Skin epidermis (tissue), 12 donors: ENCODE measurements at regions not wholly inside any gene's neighbourhood (a gene's known extent, or its start where the extent isn't known, plus 50 kb on each side); places are given as distances from the start of the nearest gene placed in this dataset.
"Not testable (repeated sequence)": the region's sequence is repeated elsewhere in the genome, so short reads cannot be mapped to it uniquely, and the experiment has no call there.

Experiments used
- H3K27ac ChIP-seq, 21 experiments: fragments of 200-600 bp; sonication (generic) in 11 of 21; one replicate each; pipeline ENCODE4 v1.5.0; 2020; ENCODE audit warnings: mild to moderate bottlenecking in 3 of 21, inconsistent platforms in 2 of 21, moderate library complexity in 2 of 21
- H3K4me3 ChIP-seq, 7 experiments: fragments of 200-600 bp; sonication (generic) in 2 of 7; one replicate each; pipeline ENCODE4 v1.5.0; 2020; ENCODE audit warnings: inconsistent platforms in 2 of 7, mild to moderate bottlenecking in 2 of 7, moderate library complexity in 1 of 7

DNA sequence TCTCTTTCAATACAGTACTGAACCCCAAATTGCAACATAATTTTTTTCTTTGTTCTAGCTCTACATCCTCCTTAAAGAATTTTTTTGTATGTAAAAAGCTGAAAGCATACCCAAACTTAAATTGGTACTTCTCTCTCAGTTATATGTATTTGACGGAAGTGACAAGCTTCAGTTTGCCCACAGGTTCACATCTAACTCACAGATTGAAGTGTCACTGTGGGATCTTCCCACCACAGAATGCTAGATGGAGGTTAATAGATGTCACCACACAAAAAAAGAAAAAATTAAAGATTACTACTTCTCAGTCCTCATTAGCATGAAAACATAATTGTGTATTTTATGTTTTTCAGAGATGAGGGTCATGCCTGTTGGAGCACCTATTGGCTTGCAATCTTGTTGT is 150.9 kb upstream of the GHITM start:
- Histone ChIP-seq H3K4me3 (no peak overlapping the region), H3K27ac (no peak overlapping the region)

DNA sequence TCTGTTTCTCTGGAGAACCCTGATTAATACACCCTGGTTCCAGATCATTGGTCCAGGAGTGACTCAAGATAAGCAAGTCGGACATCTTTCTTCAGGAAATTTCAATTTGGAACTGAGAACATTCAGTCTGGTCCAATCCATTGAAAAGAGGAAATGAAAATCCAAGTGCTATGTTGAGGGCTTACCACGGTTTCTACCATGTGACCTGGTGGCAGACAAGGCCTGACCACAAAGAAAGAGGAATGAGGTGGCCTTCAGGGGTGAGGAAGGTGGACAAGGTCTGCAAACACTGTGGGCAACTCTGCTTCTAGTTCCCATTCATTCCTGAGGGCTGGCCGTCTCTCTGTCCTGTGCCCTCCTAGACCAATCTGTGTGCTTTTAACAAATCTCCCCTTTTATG is 149.2 kb upstream of the GHITM start:
- Histone ChIP-seq H3K27ac (no peak overlapping the region), H3K4me3 (no peak overlapping the region)

DNA sequence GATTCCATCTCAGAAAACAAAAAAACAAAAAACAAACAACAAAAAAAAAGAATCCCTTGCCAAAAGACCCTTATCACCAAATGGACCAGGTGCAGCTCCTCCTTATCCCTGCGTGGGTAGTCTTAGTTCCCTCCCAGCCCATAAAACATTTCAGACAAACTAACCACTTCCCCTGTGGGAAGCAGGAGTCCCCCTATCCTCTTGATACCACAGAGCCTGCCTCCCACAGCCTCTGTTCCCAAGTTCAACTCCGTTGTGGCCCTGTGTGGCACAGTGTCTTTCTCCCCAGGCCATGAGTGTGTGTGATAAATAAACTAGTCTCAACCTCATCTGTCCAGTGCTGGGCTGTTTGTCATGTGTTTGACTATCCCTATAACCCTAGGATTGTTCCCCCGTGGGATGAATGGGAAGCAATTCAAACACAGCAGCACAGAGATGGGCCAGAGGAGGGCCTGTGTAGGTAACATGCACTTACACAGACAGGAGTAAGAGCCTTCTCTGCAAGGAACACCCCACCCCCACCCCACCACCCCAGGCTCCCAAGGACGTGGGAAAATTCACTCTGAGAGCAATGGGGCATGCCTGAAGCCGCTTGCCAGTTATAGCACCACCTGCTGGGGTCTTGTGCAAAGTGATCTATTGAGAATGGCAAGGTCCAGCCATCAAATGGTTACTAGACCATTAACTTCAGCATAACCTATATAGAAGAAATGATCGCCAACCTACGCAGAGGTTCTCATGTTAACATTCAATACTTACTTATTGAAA is 147.1 kb upstream of the GHITM start:
- H3K4me3 ChIP-seq = no peak overlapping the region
- H3K27ac ChIP-seq = no peak overlapping the region

DNA sequence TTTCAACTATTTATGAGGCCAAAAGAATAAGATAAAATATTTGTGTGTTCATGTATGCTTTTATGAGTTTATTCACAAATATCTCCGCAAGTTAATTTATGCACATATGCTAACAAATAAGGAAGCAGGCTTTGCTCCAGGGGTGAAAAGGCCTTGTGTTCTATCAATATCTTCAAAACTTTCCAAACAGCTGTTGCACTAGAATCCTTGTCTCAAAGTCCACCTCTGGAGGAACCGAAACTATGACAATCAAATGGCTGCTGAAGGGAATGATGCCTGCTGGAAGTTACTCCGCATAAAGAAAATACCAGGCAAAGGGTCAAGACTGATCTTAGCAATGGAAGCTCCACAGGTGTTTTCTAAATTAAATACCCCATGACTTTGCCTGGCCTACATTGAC is 145.0 kb upstream of the GHITM start:
- no peak overlapping the region for H3K4me3 ChIP-seq
- H3K27ac ChIP-seq = no peak overlapping the region

DNA sequence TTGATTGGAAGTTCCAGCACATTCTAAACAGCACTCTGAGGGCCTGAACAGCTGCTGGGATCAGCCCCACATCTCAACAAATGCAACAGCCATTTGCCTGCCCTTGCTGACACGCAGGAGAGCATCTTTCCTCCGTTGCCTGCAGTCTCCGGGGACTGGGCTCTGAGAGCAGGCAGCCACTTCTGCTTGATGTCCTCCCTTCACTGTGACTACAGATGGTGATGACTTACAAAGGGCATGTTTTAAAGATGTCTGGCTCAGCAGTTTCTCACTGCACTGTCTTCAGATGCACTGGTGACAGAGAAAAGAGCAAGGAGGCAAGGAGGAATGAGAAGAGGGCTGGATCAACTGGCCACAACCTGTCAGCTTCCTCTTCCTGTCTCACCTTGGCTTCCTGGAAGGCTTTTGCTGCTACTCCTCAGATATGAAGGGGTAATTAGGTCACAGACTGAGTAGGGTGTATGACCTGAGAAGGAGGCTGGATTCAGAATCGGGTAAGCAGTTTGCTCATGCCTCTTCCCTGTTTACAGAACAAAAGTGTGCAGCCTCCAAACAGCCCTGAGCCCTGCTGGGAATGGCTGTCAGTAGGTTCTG is 143.5 kb upstream of the GHITM start:
- Histone ChIP-seq H3K4me3 (no peak overlapping the region), H3K27ac (no peak overlapping the region)

DNA sequence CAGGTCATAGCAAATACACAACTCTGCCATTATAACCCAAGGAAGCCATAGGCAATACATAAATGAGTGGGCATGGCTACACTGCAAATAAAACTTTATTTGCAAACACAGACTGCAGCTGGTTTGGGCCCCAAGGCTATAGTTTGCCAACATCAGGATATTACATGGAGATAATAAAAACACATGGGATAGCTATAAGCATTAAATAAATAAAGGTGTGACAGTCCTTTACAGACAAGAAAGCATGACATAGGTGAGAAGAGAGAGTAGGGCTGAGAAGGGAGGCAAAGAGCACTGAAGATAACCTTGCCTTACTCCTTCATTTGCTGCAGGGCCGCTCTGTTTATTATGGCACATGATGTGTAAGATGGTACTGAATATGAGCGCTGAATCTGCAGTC is 135.1 kb upstream of the GHITM start:
- H3K4me3 ChIP-seq = no peak overlapping the region
- no peak overlapping the region for H3K27ac ChIP-seq

DNA sequence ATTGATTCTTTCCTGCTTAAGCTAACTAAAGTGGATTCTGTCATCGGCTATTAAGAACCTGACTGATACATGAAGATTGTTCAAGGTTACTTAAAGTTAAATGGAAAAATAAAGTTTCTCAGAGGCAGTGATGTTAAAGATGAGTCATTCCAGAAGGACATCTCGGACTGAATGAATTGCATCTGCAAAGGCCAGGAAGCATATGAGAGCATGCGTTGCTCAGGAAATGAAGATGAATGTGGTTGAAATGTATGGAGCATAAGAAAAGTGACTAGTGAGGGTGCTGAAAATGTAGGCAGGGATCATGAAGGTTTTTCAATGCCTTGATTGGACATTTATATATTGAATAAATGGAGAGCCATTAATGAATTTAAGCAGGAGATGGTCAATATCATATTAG is 133.9 kb upstream of the GHITM start:
- no peak overlapping the region for H3K27ac ChIP-seq

DNA sequence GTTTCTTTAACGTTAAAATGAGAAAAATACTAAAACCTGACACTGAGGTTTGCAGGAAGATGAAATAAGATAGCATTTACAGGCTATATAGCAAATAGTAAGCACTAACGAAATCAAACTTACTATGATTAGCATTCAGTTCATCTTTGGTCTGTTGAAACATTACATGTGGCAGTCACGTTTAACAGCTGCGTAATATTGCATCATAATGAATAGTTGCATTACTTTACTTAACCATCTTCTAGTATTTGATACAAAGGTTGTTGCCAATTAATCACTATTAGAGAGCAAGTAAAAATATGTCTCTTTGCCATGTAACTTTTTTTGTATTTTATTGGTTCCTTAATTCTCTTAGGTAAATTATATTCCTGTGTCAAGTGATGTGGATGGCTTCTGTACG is 131.8 kb upstream of the GHITM start:
- no peak overlapping the region for H3K27ac ChIP-seq

More for the DNA sequence above, 133.9 kb upstream of the GHITM start:
- H3K4me3 ChIP-seq = no peak overlapping the region

DNA sequence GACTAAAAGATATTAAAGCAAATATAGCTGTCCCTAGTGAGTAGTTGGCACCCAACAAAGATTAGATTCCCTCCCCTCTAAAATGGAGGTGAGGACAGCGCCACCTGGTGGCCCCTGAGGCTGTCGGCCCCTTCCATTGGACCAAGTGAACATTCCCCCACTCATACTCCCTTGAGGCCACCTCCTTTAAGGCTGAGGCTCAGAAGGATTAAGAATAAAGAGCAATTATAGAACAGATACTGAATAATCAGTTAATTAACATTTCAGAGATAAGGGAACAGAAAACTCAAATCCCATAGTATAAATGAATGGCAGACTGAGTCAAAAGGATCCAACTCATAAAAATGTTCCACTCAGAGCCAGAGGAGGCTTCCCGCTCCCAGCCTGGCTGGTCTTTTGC is 130.4 kb upstream of the GHITM start:
- H3K27ac ChIP-seq = no peak overlapping the region
- no peak overlapping the region for H3K4me3 ChIP-seq

More for the DNA sequence above, 131.8 kb upstream of the GHITM start:
- no peak overlapping the region for H3K4me3 ChIP-seq

DNA sequence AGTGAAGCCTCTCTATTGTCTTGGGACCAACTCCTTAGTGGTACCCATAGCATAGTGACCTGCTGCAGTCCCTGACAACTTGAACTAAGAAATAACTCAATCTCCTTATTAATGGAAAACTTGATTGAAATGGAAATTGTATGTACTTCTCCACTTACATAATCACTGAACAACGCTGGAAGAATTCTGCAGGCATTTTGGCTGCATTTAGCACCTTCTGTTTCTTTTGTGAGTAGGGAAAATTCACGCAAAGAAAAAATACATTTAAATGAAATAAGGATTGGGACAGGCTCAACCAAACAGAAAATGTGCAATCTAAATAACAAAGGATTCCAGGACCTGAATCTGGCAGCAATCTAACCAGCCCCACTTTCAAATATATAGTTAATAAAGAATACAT is 126.9 kb upstream of the GHITM start:
- H3K4me3 ChIP-seq = no peak overlapping the region
- no peak overlapping the region for H3K27ac ChIP-seq

DNA sequence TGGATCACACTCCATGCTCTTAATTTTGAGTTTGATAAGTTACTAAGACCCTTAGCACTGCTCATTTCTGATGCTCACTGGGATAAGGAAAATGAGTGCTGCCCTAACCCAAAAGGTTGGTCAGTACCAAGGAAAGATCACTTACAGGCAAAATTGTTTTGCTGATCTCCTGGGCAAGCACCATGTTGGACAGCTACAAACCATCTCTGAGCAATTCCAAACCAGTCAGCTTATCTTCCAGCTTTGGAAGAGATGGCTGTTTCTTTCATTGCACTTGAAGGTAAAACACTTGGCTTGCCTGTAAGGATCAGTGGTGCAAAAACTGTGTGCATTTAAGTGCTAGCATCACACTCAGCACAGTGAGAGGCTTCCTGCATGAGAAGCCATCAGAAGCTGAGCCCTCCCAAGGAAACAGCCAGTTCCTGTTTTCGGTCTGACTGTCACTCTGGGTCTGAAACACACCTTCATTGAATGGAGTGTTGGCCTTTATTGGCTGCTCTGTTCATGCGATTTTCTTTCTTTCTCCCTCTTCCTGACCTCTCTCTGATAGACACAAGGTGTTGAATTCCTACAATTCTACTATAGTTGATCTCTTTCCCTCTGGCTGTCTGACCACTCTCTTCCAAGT is 126.4 kb upstream of the GHITM start:
- Histone ChIP-seq H3K27ac (no peak overlapping the region), H3K4me3 (no peak overlapping the region)

DNA sequence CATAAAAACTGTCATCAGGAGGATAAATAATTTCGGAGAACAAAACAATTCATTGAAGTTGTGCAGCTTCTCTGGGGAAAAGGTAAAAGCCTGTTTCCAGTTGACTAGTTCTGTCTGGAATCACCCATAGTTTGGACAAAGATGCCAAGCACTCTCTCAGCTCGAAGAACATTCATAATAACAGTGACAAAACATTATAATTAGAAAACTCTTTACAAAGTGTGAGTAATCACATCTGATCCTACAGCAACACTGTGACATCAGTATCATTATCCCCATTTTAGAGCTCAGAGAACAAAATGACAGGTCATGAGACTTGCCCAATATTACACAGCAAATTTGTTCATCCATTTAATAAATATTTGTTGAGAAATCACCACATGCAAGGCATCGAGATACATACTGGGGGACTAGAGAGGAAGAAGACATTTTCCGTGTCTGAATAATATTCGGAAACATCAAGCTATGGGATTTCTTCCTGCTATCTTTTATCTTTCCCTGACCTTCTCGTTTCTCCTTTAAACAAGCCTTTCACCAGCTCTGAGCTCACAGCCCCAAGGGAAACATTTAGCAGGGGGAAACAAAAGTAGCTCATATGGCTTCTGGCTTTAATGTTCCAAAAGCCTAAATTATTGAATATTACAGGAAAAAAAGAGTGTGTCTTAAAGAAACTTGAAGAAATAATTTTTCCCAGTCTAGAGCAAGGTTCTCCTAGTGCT is 123.3 kb upstream of the GHITM start:
- H3K27ac ChIP-seq = no peak overlapping the region
- no peak overlapping the region for H3K4me3 ChIP-seq

DNA sequence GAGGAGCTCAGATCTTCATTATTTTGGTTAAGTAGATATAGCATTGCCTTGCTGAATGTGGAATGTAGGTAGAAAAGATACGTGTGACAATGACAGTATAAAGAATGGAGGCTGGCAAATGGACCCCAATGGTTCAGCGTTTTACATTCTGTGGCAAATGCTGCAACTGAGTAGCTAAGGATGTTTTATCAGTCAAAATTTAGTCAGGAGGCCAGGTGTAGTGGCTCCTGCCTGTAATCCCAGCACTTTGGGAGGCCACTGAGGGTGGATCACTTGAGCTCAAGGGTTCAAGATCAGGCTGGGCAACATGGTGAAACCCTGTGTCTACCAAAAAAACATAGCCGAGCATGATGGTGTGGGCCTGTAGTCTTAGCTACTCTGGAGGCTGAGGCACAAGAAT is 120.5 kb upstream of the GHITM start:
- Histone ChIP-seq H3K4me3 (no peak overlapping the region), H3K27ac (no peak overlapping the region)

DNA sequence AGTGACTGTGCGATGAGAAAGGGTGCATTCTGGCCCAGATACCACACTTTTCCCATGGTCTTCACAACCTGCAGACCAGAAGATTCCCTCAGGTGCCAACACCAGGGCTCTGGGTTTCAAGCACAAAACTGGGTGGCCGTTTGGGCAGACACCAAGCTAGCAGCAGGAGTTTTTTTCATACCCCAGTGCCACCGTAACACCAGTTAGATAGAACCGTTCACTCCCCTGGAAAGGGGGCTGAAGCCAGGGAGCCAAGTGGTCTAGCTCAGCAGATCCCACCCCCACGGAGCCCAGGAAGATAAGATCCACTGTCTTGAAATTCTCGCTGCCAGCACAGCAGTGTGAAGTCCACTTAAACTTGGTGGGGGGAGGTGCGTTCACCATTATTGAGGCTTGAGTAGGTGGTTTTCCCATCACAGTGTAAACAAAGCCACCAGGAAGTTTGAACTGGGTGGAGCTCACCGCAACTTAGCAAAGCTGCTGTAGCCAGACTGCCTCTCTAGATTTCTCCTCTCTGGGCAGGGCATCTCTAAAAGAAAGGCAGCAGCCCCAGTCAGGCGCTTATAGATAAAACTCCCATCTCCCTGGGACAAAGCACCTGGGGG is 119.4 kb upstream of the GHITM start:
- H3K27ac ChIP-seq, H3K4me3 ChIP-seq: not testable (repeated sequence)

DNA sequence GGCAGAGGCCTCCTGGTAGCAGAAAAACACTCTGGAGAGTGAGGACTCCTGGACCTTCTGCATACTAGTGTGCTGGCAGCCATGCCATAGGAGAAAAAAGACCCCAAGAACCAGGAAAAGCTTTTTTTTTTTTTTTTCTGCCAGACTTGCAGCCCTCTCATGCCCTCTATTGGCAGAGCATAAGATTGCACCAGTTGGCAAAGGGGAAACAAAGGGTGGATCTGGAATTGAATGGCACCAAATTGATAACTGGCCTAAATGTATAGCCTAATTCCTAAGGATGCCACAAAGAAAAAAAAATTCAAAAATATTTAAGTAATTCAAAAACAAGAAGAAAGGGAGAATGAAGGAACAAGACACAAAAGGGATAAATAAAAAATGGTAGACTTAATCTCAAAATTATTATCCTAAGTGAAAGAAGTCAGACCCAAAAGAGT is 112.5 kb upstream of the GHITM start:
- no peak overlapping the region for H3K27ac ChIP-seq
- no peak overlapping the region for H3K4me3 ChIP-seq

DNA sequence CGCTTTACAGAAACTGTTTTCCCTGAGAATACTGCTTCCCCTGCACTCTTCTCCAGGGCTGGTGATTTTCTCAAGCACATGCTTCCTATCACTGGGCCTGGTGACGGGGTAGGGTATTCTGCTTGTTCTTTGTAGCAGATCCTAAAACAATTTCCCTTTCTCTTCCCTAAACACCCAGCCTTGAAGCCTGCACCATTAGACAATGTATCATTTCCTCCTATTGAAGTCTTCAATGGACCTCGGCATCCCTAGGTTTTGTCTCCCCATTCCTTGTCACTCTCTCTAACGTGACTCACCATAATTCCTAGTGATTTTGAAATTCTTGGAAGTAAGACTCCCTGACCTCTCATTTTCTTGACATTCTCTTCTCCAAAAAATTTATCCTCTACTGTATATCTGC is 109.5 kb upstream of the GHITM start:
- Histone ChIP-seq H3K27ac (no peak overlapping the region), H3K4me3 (no peak overlapping the region)

DNA sequence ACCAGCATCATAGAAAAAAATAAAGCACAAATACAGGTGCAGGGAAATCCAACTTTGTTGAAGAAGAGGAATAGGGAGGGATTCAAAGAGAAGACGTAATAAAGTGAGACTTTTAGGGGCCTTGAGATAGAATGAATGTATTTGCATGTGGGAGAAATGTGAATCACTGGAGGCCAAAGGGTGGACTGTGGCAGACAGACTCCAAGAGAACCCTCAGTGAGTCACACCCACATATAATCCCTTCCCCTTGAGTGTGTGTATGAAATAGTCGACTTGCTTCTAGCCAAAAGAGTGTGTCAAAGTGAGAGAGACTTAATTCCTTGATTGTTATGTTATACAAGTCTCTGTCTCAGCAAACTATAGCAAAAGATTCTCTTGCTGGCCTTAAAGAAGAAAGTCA is 101.3 kb upstream of the GHITM start:
- Histone ChIP-seq H3K4me3 (no peak overlapping the region), H3K27ac (no peak overlapping the region)

DNA sequence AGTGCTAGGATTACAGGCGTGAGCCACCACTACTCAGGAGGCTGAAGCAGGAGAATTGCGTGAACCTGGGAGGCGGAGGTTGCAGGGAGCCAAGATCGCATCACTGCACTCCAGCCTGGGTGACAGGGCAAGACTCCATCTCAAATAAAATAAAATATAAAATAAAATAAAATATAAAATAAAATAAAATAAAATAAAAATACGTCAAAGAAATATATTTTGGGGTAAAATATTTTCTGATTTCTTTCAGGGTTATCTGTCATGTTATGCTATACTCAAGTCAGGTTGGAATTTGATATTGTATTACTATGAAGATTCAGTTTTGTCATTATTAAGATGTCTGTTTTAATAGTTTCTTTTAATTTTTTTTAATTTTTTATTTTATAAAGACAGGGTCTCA is 99.4 kb upstream of the GHITM start:
- no peak overlapping the region for H3K4me3 ChIP-seq
- H3K27ac ChIP-seq = no peak overlapping the region

DNA sequence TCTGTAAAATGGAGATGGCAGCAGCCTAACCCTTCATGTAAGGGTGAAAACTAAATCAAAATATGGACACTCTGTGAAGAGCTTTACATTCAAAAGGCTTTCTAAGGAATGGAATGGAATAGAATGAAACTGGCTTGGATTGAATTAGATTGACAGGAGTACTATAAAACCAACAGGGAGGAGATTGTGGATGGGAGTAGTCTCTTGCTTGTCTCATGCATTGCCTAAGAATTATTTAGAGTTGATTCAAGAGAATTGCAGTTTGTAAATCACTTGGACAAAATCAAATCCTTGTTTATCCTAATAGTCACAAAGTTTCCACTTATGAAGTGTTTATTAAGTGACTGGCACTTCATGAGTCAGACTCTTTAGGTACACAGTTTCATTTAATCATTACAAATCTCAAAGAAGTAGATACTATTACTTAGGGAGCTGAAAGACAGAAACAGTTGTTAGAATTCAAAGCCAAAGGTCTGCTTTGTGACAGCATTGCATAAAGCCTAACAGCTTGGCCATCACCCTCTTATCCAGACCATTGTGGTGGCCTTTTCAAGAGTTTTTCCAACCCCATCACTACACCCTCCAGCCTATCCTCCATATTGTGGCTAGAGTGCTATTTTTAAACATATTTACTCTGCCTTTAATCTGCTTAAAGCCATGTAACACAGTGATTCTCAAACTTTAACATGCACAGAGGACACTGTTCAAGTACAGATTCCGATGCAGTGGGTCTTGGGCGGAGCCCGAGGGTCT is 91.9 kb upstream of the GHITM start:
- H3K27ac ChIP-seq = no peak overlapping the region
- H3K4me3 ChIP-seq = no peak overlapping the region

DNA sequence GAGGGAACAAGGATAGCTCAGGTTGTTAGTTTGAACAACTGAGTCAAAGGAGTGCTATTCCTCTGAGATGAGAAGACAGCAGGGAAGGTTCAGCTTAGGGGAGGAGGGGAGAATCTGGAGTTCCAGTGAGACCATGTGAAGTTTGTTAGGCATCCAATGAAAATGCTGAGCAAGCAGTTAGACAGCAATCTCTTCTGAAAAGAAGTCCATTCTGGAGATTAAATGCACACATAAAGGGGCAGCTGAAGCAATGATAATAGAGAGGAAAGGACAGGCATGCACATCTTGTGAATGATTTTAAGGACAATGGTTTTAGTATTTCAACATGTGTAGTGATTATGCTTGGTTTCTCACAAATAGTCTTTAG is 89.7 kb upstream of the GHITM start:
- no peak overlapping the region for H3K4me3 ChIP-seq
- no peak overlapping the region for H3K27ac ChIP-seq
